Endothelial cell of umbilical vein (primary cell): ENCODE measurements at regions not wholly inside any gene's neighbourhood (a gene's known extent, or its start where the extent isn't known, plus 50 kb on each side); places are given as distances from the start of the nearest gene placed in this dataset.

Source experiments
- BruUV-seq: library from RNA; stranded (reverse); fragments of 400-500 nt; replicated peaks from 2 replicates; lab custom pipeline; 2021; lab: Mats Ljungman, UMichigan
- CTCF ChIA-PET: fragments of 300-600, 350-600 bp; sonication (Branson Sonifier 250); formaldehyde crosslinking; loops from one replicate; lab custom pipeline; 2021; ENCODE audit warnings: antibody characterized with exemption, inconsistent platforms; lab: Charles Lee
- POLR2A ChIA-PET: fragments of 300-600, 350-600 bp; sonication (Branson Sonifier 250); formaldehyde crosslinking; loops from one replicate; lab custom pipeline; 2021; ENCODE audit warnings: antibody characterized with exemption, inconsistent platforms; lab: Charles Lee
- DNase-seq: peaks from one replicate; pipeline ENCODE4 v3.0.0-alpha.2; 2011; ENCODE audit warnings: low read depth, low spot score
- FAIRE-seq: peaks from 2 replicates; lab custom pipeline; 2011; peaks lifted over from hg19 to GRCh38; lab: Jason Lieb, UNC
- H2AFZ ChIP-seq: 2 replicates; pipeline ENCODE4 v1.6.0; 2012; ENCODE audit warnings: low read depth, low read length, control low read depth, inconsistent platforms
- H3K27ac ChIP-seq: 2 replicates; pipeline ENCODE4 v1.5.1; 2011; ENCODE audit warnings: low read depth, mild to moderate bottlenecking, control low read depth, low read length, moderate library complexity; ENCODE audit not compliant: insufficient read depth
- H3K27me3 ChIP-seq, 2 experiments: 2 replicates each; pipeline versions ENCODE4 v1.6.0 to v1.6.1; 2011; ENCODE audit warnings: low read length in 2 of 2, mixed read lengths in 1 of 2; ENCODE audit not compliant: control insufficient read depth in 2 of 2, insufficient read depth in 2 of 2
- H3K36me3 ChIP-seq, 2 experiments: 2 replicates in 1 of 2; 3 replicates in 1 of 2; pipeline ENCODE4 v1.5.1; 2011; ENCODE audit warnings: low read length in 2 of 2, mild to moderate bottlenecking in 1 of 2, moderate library complexity in 1 of 2; ENCODE audit not compliant: control insufficient read depth in 2 of 2, insufficient read depth in 2 of 2; ENCODE audit errors: extremely low read depth in 1 of 2
- H3K4me1 ChIP-seq: 3 replicates; pipeline ENCODE4 v1.5.1; 2011; ENCODE audit warnings: mild to moderate bottlenecking, low read length; ENCODE audit not compliant: control insufficient read depth, insufficient read depth; ENCODE audit errors: extremely low read depth
- H3K4me2 ChIP-seq: 2 replicates; pipeline ENCODE4 v1.6.1; 2011; ENCODE audit warnings: low read length, control low read depth, mixed read lengths; ENCODE audit not compliant: insufficient read depth
- H3K4me3 ChIP-seq, 3 experiments: fragments of 200-600 bp in 1 of 3; sonication (generic), shearing (Covaris generic) in 1 of 3; replicated peaks in 1 of 3; 2 replicates each; pipeline ENCODE4 v1.5.1; 2011 to 2016; ENCODE audit warnings: control low read depth in 3 of 3, low read length in 3 of 3, mild to moderate bottlenecking in 2 of 3, inconsistent platforms in 1 of 3, low read depth in 1 of 3, moderate library complexity in 1 of 3; ENCODE audit not compliant: insufficient read depth in 1 of 3
- H3K79me2 ChIP-seq: 2 replicates; pipeline ENCODE4 v1.6.0; 2012; ENCODE audit warnings: low read length, inconsistent platforms; ENCODE audit not compliant: control insufficient read depth, insufficient read depth
- H3K9ac ChIP-seq: replicated peaks from 2 replicates; pipeline ENCODE3; 2011; ENCODE audit warnings: low read length, control low read depth; ENCODE audit not compliant: insufficient read depth; ENCODE audit errors: extremely low read depth
- H3K9me1 ChIP-seq: replicated peaks from 3 replicates; pipeline ENCODE4 v1.6.0; 2011; ENCODE audit warnings: mild to moderate bottlenecking, low read length; ENCODE audit not compliant: control insufficient read depth, insufficient read depth; ENCODE audit errors: extremely low read depth
- H3K9me3 ChIP-seq: replicated peaks from 2 replicates; pipeline ENCODE4 v1.5.1; 2012; ENCODE audit warnings: low read length, inconsistent platforms; ENCODE audit not compliant: control insufficient read depth, insufficient read depth
- H4K20me1 ChIP-seq: replicated peaks from 2 replicates; pipeline ENCODE3; 2011; ENCODE audit warnings: mild to moderate bottlenecking, low read length; ENCODE audit not compliant: control insufficient read depth, insufficient read depth; ENCODE audit errors: extremely low read depth
- CTCF ChIP-seq, 2 donors: IDR thresholded peaks; 1 replicate in 1 of 2; 2 replicates in 1 of 2; pipeline ENCODE4 v1.5.1; 2011; ENCODE audit warnings: low read length in 2 of 2, mild to moderate bottlenecking in 2 of 2, moderate library complexity in 2 of 2, control low read depth in 1 of 2, inconsistent platforms in 1 of 2, low read depth in 1 of 2; ENCODE audit not compliant: insufficient read depth in 1 of 2; ENCODE audit errors: extremely low read depth in 1 of 2
- EZH2 ChIP-seq: IDR thresholded peaks from 2 replicates; pipeline ENCODE4 v1.6.1; 2012; ENCODE audit warnings: borderline replicate concordance, low read depth, mild to moderate bottlenecking, moderate library complexity, low read length, inconsistent platforms; ENCODE audit not compliant: severe bottlenecking
- FOS ChIP-seq: IDR thresholded peaks from 2 replicates; pipeline ENCODE4 v1.6.1; 2011; ENCODE audit warnings: mild to moderate bottlenecking, low read length, moderate library complexity, borderline replicate concordance; ENCODE audit not compliant: insufficient read depth
- GATA2 ChIP-seq: IDR thresholded peaks from 2 replicates; pipeline ENCODE4 v1.7.0; 2011; ENCODE audit warnings: low read depth, mild to moderate bottlenecking, moderate library complexity, mixed read lengths, low read length; ENCODE audit not compliant: insufficient read length, insufficient read depth
- JUN ChIP-seq: IDR thresholded peaks from 2 replicates; pipeline ENCODE4 v1.6.1; 2011; ENCODE audit warnings: borderline replicate concordance, low read depth; ENCODE audit not compliant: insufficient read length, insufficient read depth
- MAX ChIP-seq: IDR thresholded peaks from 2 replicates; pipeline ENCODE4 v1.6.1; 2011; ENCODE audit not compliant: insufficient read depth, insufficient read length
- MYC ChIP-seq: IDR thresholded peaks from one replicate; pipeline ENCODE4 v1.6.1; 2011; ENCODE audit warnings: mild to moderate bottlenecking, low read depth, low read length
- POLR2A ChIP-seq: IDR thresholded peaks from 2 replicates; pipeline ENCODE4 v1.6.1; 2012; ENCODE audit warnings: low read depth, mild to moderate bottlenecking, control low read depth, low read length
- POLR2AphosphoS5 ChIP-seq: IDR thresholded peaks from 2 replicates; pipeline ENCODE4 v1.6.1; 2012; ENCODE audit warnings: low read depth, mild to moderate bottlenecking, control low read depth, low read length, moderate library complexity; ENCODE audit not compliant: insufficient read depth
- dilution Hi-C: fragments of 300-500 bp; cut with MboI; formaldehyde crosslinking; loops from one replicate; pipeline ENCODE4 v1.15.0; 2019; ENCODE audit warnings: low sequenced_read_pairs; ENCODE audit not compliant: extremely low pct_ligation_motif_present
- intact Hi-C: fragments of 100-400 bp; cut with micrococcal nuclease; formaldehyde crosslinking; loops from one replicate; pipeline ENCODE4 v1.10.0; 2022

- no peaks in the 10 kb centered on the region for H4K20me1 ChIP-seq
- H3K36me3 ChIP-seq: no peaks in the 10 kb centered on the region
- H3K27me3 ChIP-seq: no peaks in the 10 kb centered on the region
- H3K9me1 ChIP-seq: no peaks in the 10 kb centered on the region
- ChIA-PET CTCF (no interaction called here), POLR2A (no interaction called here)
- no peak overlapping the region for H3K27ac ChIP-seq
- no peak for FAIRE-seq
- H3K9ac ChIP-seq: no peak overlapping the region
- no peak overlapping the region for H3K4me2 ChIP-seq
- intact Hi-C loops: no loop called here
- dilution Hi-C loops: no loop called here
- no peak for DNase-seq
- no peaks in the 10 kb centered on the region for H3K79me2 ChIP-seq
- no peaks in the 10 kb centered on the region for H3K9me3 ChIP-seq
- TF ChIP-seq JUN: no peak
- no peak for TF ChIP-seq FOS
- no peak for TF ChIP-seq POLR2A
- no peak for TF ChIP-seq MYC
- no peak for TF ChIP-seq POLR2AphosphoS5
- H3K4me1 ChIP-seq: no peaks in the 10 kb centered on the region
- no TSS peak for BruUV-seq
- H3K4me3 ChIP-seq: no peak overlapping the region
- H2AFZ ChIP-seq: no peak overlapping the region
Observed at GRCh38 chr6:122878796-122879195, 89.7 kb downstream of the SMPDL3A start.

GRCh38 chr6:122886481-122886880, 97.4 kb downstream of the SMPDL3A start:
- Histone ChIP-seq H2AFZ (no peak overlapping the region), H3K79me2 (no peaks in the 10 kb centered on the region), H4K20me1 (no peaks in the 10 kb centered on the region), H3K27me3 (no peaks in the 10 kb centered on the region), H3K9me1 (no peaks in the 10 kb centered on the region), H3K4me1 (no peaks in the 10 kb centered on the region), H3K36me3 (no peaks in the 10 kb centered on the region), H3K4me2 (no peak overlapping the region), H3K27ac (no peak overlapping the region), H3K4me3 (no peak overlapping the region), H3K9ac (no peak overlapping the region), H3K9me3 (no peaks in the 10 kb centered on the region)
- ChIA-PET CTCF (interaction anchor here (0.7 kb wide), 1 partner anchor 13 kb away, joined by 3 read pairs; no protein-coding TSS in a partner anchor), POLR2A (no interaction called here)
- no TSS peak for BruUV-seq
- FAIRE-seq: no peak
- no peak for DNase-seq
- dilution Hi-C loops (no loop called here), intact Hi-C loops (no loop called here)
- TF ChIP-seq GATA2 (no peak), MAX (no peak), EZH2 (no peak), POLR2A (no peak), JUN (no peak), POLR2AphosphoS5 (no peak), FOS (no peak), MYC (no peak), CTCF (IDR thresholded peaks at IDR 0.05; ENCODE audit: extremely low read depth in 1 of 2, insufficient read depth in 1 of 2, low read depth in 1 of 2, low read length in 2 of 2) (no peak)
